ENCODE measurements at regions not wholly inside any gene's neighbourhood (a gene's known extent, or its start where the extent isn't known, plus 50 kb on each side); places are given as distances from the start of the nearest gene placed in this dataset.
"Not testable (repeated sequence)": the region's sequence is repeated elsewhere in the genome, so short reads cannot be mapped to it uniquely, and the experiment has no call there.

GRCh38 chr1:115156826-115157468 lies 67.6 kb upstream of the TSPAN2 start:
- H3K4me3 Mint-ChIP-seq = no peak overlapping the region
- no peak overlapping the region for H3K27ac Mint-ChIP-seq
- no peak for DNase-seq
- H3K9me3 Mint-ChIP-seq = no peaks in the 10 kb centered on the region
- peaks cover 5% of the 10 kb centered on the region for H3K27me3 Mint-ChIP-seq
- H3K36me3 Mint-ChIP-seq = no peaks in the 10 kb centered on the region
- H3K4me1 Mint-ChIP-seq = no peaks in the 10 kb centered on the region

GRCh38 chr1:115153966-115154557 lies 64.8 kb upstream of the TSPAN2 start:
- Mint-ChIP-seq H3K4me3 (no peak overlapping the region), H3K27ac (no peak overlapping the region), H3K9me3 (peaks cover 2% of the 10 kb centered on the region), H3K27me3 (peaks cover 9% of the 10 kb centered on the region), H3K36me3 (no peaks in the 10 kb centered on the region), H3K4me1 (no peaks in the 10 kb centered on the region)
- DNase-seq = no peak

- Mint-ChIP-seq H3K27me3 (peaks cover 27% of the 10 kb centered on the region), H3K4me3 (peak overlapping the region; percentile 53)
- not testable (repeated sequence) for H3K36me3 Mint-ChIP-seq, H3K4me1 Mint-ChIP-seq, H3K27ac Mint-ChIP-seq, DNase-seq, H3K9me3 Mint-ChIP-seq
These were observed 58.6 kb upstream of the TSPAN2 start for GRCh38 chr1:115147928-115148327.

DNA sequence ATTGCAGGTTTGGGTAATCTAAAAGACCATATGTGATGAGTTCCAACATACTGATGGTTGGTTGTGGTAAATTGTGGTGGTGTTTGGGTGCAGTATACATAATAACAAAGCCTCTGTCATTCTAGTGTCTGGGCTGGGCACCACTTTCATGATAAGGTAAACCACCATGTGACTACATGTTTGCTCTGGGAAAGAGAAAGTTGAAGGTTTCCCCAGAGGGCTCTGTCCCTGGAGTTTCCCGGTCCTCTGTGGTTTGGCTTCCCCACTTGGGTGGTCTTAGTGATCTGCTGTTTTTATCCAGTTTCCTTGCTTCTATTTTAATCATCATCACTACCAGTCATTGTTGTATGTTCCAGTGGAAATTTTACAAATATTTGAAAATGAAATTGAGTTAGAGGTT lies 55.9 kb upstream of the TSPAN2 start:
- H3K27ac Mint-ChIP-seq = no peak overlapping the region
- no peaks in the 10 kb centered on the region for H3K36me3 Mint-ChIP-seq
- no peak overlapping the region for H3K4me3 Mint-ChIP-seq
- no peak for DNase-seq
- H3K27me3 Mint-ChIP-seq = peaks cover 24% of the 10 kb centered on the region
- peaks cover 9% of the 10 kb centered on the region for H3K4me1 Mint-ChIP-seq
- peaks cover under 1% of the 10 kb centered on the region for H3K9me3 Mint-ChIP-seq

GRCh38 chr1:115144176-115144575 lies 54.9 kb upstream of the TSPAN2 start:
- peaks cover 10% of the 10 kb centered on the region for H3K4me1 Mint-ChIP-seq
- H3K27ac Mint-ChIP-seq = no peak overlapping the region

DNA sequence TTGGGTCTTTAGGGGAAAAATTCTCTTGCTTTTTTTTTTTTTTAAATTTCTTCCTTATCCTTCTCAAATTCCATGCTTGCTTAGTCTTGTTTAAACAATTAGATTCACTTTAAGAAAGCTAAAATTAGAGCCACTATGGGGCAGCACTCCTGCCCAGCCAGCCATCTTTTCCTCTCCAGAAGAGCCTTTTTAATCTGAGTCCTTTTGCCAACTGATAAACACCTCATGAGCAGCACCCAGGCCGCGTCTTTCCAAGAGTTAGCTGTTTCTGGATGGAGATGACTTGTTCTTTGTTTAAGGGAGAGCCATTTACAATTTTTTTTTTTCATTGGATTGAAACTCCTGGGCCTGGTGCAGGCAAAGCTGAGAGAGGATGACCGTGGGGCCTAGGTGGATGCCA lies 53.3 kb upstream of the TSPAN2 start:
- H3K4me3 Mint-ChIP-seq = no peak overlapping the region
- no peaks in the 10 kb centered on the region for H3K9me3 Mint-ChIP-seq
- H3K36me3 Mint-ChIP-seq = no peaks in the 10 kb centered on the region
- H3K27me3 Mint-ChIP-seq = peaks cover 37% of the 10 kb centered on the region
- no peak for DNase-seq
- peaks cover 11% of the 10 kb centered on the region for H3K4me1 Mint-ChIP-seq
- no peak overlapping the region for H3K27ac Mint-ChIP-seq

More at GRCh38 chr1:115144176-115144575, 54.9 kb upstream of the TSPAN2 start:
- DNase-seq = no peak
- Mint-ChIP-seq H3K4me3 (no peak overlapping the region), H3K36me3 (no peaks in the 10 kb centered on the region), H3K9me3 (no peaks in the 10 kb centered on the region), H3K27me3 (peaks cover 23% of the 10 kb centered on the region)

DNA sequence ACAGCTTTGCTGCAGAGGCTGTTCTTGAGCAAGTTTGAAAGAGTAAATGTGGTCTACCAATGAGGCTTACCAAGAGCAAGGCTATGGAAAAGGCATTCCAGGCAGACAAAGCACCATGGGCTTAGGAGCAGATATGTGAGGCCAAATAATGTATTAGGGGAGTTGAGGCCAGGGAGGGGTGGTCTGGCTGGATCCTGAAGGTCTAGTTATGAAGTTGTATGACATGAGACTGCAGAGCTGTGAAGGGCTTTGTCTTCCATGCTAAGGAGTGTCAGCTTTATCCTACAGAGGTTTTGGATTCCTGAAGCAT lies 51.8 kb upstream of the TSPAN2 start:
- DNase-seq = no peak
- no peaks in the 10 kb centered on the region for H3K36me3 Mint-ChIP-seq
- H3K4me3 Mint-ChIP-seq = no peak overlapping the region
- H3K4me1 Mint-ChIP-seq = peaks cover 11% of the 10 kb centered on the region
- no peaks in the 10 kb centered on the region for H3K9me3 Mint-ChIP-seq
- H3K27ac Mint-ChIP-seq = no peak overlapping the region
- H3K27me3 Mint-ChIP-seq = peaks cover 29% of the 10 kb centered on the region

DNA sequence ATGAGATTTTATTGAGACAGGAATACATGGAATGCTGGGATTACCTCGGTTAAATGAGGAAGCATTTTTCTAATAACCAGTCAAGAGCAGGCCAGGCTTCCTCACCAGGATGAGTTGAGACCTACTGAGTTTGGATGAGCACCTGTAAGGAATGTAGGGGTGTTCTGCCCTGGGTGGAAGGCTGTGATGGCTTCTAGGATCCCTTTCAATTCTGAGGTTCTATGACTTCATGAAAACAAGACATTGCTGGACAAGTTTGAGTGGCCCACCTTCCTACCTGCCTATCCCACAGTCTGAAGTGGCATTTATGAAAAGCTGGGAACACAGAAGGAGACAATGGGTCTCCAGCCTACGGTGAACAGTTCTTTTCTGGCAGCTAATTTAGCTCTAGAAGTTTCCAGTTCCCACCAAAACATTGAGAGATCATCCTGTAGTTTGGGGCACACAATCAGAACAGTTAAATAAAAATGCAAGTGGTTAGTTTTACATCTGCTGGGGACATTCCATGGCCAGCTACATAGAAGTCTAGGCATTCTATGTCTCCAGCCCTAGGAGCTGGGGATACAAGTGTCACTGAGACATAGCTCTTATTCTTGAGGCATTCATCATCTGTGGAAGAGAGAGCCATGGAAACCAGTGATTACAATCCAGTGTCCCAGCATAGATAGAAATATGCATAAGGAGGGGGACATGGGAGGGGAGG lies 51.3 kb upstream of the TSPAN2 start:
- Mint-ChIP-seq H3K27ac (no peak overlapping the region), H3K4me1 (peaks cover 10% of the 10 kb centered on the region), H3K36me3 (no peaks in the 10 kb centered on the region), H3K4me3 (no peak overlapping the region), H3K9me3 (no peaks in the 10 kb centered on the region), H3K27me3 (peaks cover 24% of the 10 kb centered on the region)
- no peak for DNase-seq

DNA sequence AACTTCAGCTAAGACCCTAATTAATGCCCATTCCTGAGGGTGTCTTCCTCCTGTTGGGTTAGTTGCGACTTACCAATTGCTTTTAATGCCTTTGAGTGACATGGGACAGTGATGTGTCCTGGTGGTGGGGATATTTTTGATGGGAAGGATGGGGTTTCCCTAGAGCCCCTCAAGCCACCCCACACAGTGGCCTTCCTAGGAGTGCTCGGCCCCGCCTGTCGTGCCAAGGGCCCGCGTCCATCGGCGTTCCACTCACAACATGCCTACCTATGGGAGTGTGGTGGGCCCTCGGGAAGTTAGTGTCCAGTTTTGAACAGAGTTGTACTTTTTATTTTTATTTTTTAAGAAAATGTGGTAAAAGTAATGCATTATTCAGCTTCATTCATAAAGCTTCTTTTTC lies 50.1 kb upstream of the TSPAN2 start:
- no peak for DNase-seq
- no peaks in the 10 kb centered on the region for H3K36me3 Mint-ChIP-seq
- H3K9me3 Mint-ChIP-seq = no peaks in the 10 kb centered on the region
- H3K27ac Mint-ChIP-seq = no peak overlapping the region
- H3K4me3 Mint-ChIP-seq = no peak overlapping the region
- peaks cover 4% of the 10 kb centered on the region for H3K4me1 Mint-ChIP-seq
- peaks cover 21% of the 10 kb centered on the region for H3K27me3 Mint-ChIP-seq

Data from activated naive CD8-positive, alpha-beta T cell treated with anti-CD3 and anti-CD28 coated beads for 36 hours (primary cell).